Psoas muscle (tissue), 7 donors: ENCODE measurements at regions not wholly inside any gene's neighbourhood (a gene's known extent, or its start where the extent isn't known, plus 50 kb on each side); places are given as distances from the start of the nearest gene placed in this dataset.

Experiments
- ATAC-seq, 4 donors: fragments of 200-7000 bp; cut with Tn5 transposase; one replicate each; pipeline ENCODE4 v1.9.1; 2020; ENCODE audit warnings: moderate library complexity in 3 of 4, mild to moderate bottlenecking in 2 of 4
- DNase-seq, 2 donors: peaks; one replicate each; pipeline ENCODE4 v3.0.0-alpha.2; 2020
- H3K27ac ChIP-seq: fragments of 200-600 bp; one replicate; pipeline ENCODE4 v1.8.0; 2022
- H3K27me3 ChIP-seq, 3 donors: fragments of 200-600 bp in 1 of 3; one replicate each; pipeline versions ENCODE4 v1.6.1 to v1.8.0; 2013 to 2022; ENCODE audit warnings: low read length in 2 of 3, mild to moderate bottlenecking in 2 of 3, moderate library complexity in 1 of 3; ENCODE audit not compliant: insufficient read depth in 3 of 3
- H3K36me3 ChIP-seq, 2 donors: fragments of 200-600 bp in 1 of 2; one replicate each; pipeline versions ENCODE4 v1.6.1 to v1.8.0; 2013 to 2022; ENCODE audit warnings: low read depth in 1 of 2, mild to moderate bottlenecking in 1 of 2, moderate library complexity in 1 of 2; ENCODE audit not compliant: insufficient read depth in 1 of 2
- H3K4me1 ChIP-seq: fragments of 200-600 bp; one replicate; pipeline ENCODE4 v1.8.0; 2022
- H3K4me3 ChIP-seq: fragments of 200-600 bp; one replicate; pipeline ENCODE4 v1.8.0; 2022; ENCODE audit warnings: mild to moderate bottlenecking
- H3K9me3 ChIP-seq: fragments of 200-600 bp; one replicate; pipeline ENCODE4 v1.8.0; 2022
- WGBS, 3 donors: extraction: QIAGEN DNeasy Blood & Tissue Kit; methylation state at CpG; one replicate each; pipeline versions ENCODE4 v1.1.6 to v1.1.7; 2013; 5-methylcytosine and 5-hydroxymethylcytosine counted together
- intact Hi-C, 2 donors: fragments of 100-400 bp; cut with DNase I; formaldehyde crosslinking; loops; one replicate each; pipeline versions ENCODE4 v1.11.0 to v1.14.2; 2022
- TF ChIP-seq, protein P1 (sequence below): fragments of 200-600 bp; IDR thresholded peaks from one replicate; pipeline ENCODE4 v1.8.0; 2022; ENCODE audit warnings: antibody characterized with exemption
- donor health status: healthy with polysubstance abuse.
- donor health status: DM: no; HTN: no; CAD: no; lungs with moderate emphysema.
- donor health status: Bipolar disorder and iron deficiency.
- donor health status: healthy.
- donor health status: DM: yes; HTN: yes; CAD: no.
- donor health status: DM: no; HTN: no; CAD: no.
- donor health status: DM: yes; HTN: yes; CAD: no.

DNA sequence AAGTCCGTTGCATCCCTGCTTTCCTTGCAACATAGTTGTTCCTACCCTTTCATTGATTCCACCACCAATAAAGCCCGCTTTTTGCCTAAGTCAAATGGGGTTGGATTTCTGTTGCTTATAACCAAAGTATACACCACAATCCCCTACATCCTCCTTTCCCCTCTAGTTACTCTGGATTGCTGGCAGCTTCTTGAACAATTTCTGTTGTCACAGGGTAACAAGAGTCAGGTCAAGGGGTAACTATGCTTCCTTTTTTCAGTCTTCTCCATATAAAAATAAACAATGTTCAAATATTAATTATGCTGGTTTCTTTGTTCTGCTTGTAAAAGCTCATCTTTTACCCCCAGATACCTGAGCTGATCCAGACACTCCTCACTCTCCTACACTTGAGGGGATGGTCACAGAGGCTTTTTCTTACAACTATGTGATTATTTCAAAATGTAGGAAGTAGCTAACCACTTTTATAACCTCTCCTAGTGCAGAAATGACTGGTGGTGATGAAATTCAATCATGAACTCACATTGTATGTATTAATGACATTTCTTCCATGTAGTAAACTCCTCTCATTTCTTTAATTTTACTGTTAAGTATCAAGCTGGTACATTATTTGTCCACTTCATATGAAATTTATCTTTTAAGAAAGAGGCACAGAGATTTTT is 136.5 kb downstream of the SNX18 start:
- TF ChIP-seq, protein P1, sequence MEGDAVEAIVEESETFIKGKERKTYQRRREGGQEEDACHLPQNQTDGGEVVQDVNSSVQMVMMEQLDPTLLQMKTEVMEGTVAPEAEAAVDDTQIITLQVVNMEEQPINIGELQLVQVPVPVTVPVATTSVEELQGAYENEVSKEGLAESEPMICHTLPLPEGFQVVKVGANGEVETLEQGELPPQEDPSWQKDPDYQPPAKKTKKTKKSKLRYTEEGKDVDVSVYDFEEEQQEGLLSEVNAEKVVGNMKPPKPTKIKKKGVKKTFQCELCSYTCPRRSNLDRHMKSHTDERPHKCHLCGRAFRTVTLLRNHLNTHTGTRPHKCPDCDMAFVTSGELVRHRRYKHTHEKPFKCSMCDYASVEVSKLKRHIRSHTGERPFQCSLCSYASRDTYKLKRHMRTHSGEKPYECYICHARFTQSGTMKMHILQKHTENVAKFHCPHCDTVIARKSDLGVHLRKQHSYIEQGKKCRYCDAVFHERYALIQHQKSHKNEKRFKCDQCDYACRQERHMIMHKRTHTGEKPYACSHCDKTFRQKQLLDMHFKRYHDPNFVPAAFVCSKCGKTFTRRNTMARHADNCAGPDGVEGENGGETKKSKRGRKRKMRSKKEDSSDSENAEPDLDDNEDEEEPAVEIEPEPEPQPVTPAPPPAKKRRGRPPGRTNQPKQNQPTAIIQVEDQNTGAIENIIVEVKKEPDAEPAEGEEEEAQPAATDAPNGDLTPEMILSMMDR = no peak
- no peak overlapping the region for H3K4me3 ChIP-seq
- 90 to 94% (median 93%) methylated on average over 2 of the region's 2 CpGs for WGBS, 3 donors
- H3K4me1 ChIP-seq = peaks cover 8% of the 10 kb centered on the region
- intact Hi-C loops = no loop called here
- no peak for ATAC-seq
- no peaks in the 10 kb centered on the region for H3K9me3 ChIP-seq
- no peaks in the 10 kb centered on the region for H3K36me3 ChIP-seq
- no peak for DNase-seq
- H3K27me3 ChIP-seq = no peaks in the 10 kb centered on the region
- H3K27ac ChIP-seq = no peak overlapping the region

DNA sequence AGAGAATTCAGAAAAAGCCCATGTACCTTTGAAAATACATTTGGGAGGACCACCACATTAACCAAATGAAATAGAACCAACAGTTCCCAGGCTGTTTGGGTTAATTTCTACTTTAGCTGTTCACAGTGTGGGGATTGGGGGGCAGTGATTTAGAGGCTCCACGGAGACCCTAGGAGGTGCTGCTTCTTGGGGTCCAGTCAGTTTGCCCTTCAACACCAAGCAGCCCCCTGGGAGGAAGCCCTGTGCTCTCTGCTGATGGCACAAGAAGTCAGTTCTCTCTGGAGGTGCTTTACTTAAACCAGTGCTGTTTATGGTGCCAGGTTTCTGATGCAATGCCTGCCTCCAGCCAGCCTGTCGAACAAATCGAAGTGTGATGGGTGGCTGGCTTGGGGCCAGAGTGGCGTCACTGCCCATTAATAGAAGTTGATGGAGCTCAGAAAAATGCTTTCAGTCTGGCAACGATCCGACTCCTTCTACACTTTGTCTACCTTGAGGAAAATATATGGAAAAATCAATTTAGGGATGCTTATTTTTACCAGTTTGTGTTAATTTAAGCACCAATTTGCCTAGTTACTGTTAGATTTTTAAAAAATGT is 134.0 kb downstream of the SNX18 start:
- Histone ChIP-seq H3K27ac (no peak overlapping the region), H3K27me3 (no peaks in the 10 kb centered on the region), H3K9me3 (no peaks in the 10 kb centered on the region), H3K4me3 (no peak overlapping the region), H3K36me3 (no peaks in the 10 kb centered on the region), H3K4me1 (peaks cover 13% of the 10 kb centered on the region)
- peak in 1 of 4 donors; percentile 42 for ATAC-seq
- peak; percentile 69 to 80 for DNase-seq
- intact Hi-C loops = no loop called here
- WGBS, 3 donors = 24 to 36% (median 28%) methylated on average over 6 of the region's 6 CpGs
- TF ChIP-seq, protein P1 = no peak

DNA sequence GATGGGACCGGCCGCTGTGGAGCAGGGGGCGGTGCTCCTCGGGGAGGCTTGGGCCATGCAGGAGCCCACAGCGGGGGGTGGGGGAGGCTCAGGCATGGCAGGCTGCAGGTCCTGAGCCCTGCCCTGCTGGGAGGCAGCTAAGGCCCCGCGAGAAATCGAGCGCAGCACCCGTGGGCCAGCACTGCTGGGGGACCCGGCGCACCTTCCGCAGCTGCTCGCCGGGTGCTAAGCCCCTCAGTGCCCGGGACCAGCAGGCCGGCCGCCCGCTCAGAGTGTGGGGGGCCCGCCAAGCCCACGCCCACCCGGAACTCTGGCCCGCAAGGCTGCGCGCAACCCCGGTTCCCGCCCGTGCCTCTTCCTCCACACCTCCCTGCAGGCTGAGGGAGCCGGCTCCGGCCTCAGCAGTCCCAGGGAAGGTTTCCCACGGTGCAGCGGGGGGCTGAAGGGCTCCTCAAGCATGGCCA is 131.5 kb downstream of the SNX18 start:
- peaks cover 14% of the 10 kb centered on the region for H3K4me1 ChIP-seq
- H3K27me3 ChIP-seq = no peaks in the 10 kb centered on the region
- no peak overlapping the region for H3K27ac ChIP-seq
- 96 to 98% (median 97%) methylated on average over 24 to 32 of the region's 32 CpGs for WGBS, 3 donors
- no peaks in the 10 kb centered on the region for H3K36me3 ChIP-seq
- TF ChIP-seq, protein P1 = no peak
- DNase-seq (no peak), ATAC-seq (no peak)
- no peaks in the 10 kb centered on the region for H3K9me3 ChIP-seq
- intact Hi-C loops = no loop called here
- H3K4me3 ChIP-seq = no peak overlapping the region

DNA sequence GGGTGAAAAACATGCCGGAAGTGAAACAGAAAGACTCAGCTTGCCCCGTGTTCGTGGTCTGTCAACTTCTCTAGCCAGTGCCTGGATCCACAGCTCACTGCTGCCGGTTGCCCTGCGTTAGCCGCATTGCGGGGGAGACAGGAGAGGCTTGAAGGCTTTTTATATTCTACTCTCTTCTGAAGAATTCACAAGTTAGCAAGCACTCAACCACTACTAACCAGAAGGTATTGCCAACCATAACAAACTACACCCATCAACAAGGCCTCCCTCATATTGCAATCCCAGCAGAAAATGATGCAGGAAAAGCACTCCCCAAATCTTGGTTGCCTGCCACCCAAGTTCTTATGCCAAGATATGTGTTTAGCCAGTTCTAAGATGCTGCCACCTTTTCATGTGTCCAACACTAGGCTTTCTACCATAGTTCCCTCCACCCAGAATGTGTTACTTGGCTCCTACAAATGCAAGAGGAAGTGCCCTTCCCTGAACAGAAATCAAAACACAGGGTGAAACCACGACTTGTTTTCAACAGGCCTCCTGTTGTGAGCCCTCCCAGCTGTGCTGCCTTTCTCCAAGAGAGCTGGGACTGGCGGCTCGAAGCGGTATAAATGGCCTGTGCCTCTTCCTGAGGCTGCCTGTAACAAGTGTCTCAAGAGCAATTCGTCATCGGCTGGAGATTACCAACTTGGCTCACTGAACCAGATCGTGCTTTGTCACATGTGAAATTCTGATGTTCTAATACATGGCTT is 129.0 kb downstream of the SNX18 start:
- DNase-seq (peak; percentile 72 to 74), ATAC-seq (peak; percentile 28 to 79 (median 69))
- Histone ChIP-seq H3K27ac (peak overlapping the region; percentile 64), H3K9me3 (no peaks in the 10 kb centered on the region), H3K4me1 (peaks cover 10% of the 10 kb centered on the region), H3K27me3 (no peaks in the 10 kb centered on the region), H3K36me3 (no peaks in the 10 kb centered on the region), H3K4me3 (no peak overlapping the region)
- TF ChIP-seq, protein P1 = no peak
- intact Hi-C loops = no loop called here
- WGBS, 3 donors = 25 to 39% (median 29%) methylated on average over 14 of the region's 14 CpGs
